Parathyroid adenoma (tissue), 2 donors: ENCODE measurements at regions not wholly inside any gene's neighbourhood (a gene's known extent, or its start where the extent isn't known, plus 50 kb on each side); places are given as distances from the start of the nearest gene placed in this dataset.

Source experiments
- H2AFZ ChIP-seq: fragments of 300-600 bp; sonication (generic); one replicate; pipeline ENCODE4 v1.7.0; 2017; ENCODE audit warnings: antibody characterized with exemption, mild to moderate bottlenecking
- H3K27ac ChIP-seq: fragments of 300-600 bp; sonication (generic); one replicate; pipeline ENCODE4 v1.7.0; 2017
- H3K27me3 ChIP-seq: fragments of 300-600 bp; sonication (generic); one replicate; pipeline ENCODE4 v1.7.0; 2017; ENCODE audit warnings: low read length; ENCODE audit not compliant: control insufficient read depth, insufficient read depth
- H3K36me3 ChIP-seq: fragments of 300-600 bp; sonication (generic); one replicate; pipeline ENCODE4 v1.7.0; 2017; ENCODE audit warnings: low read length; ENCODE audit not compliant: control insufficient read depth, insufficient read depth
- H3K4me1 ChIP-seq: fragments of 300-600 bp; sonication (generic); one replicate; pipeline ENCODE4 v1.7.0; 2017; ENCODE audit warnings: control low read depth
- H3K4me2 ChIP-seq: fragments of 300-600 bp; sonication (generic); one replicate; pipeline ENCODE4 v1.7.0; 2017; ENCODE audit warnings: low read length
- H3K4me3 ChIP-seq: fragments of 300-600 bp; sonication (generic); one replicate; pipeline ENCODE4 v1.7.0; 2017; ENCODE audit warnings: low read depth, low read length
- H3K79me2 ChIP-seq: fragments of 300-600 bp; sonication (generic); one replicate; pipeline ENCODE4 v1.7.0; 2017; ENCODE audit warnings: control low read depth
- H3K9ac ChIP-seq: fragments of 300-600 bp; sonication (generic); one replicate; pipeline ENCODE4 v1.7.0; 2017; ENCODE audit warnings: mild to moderate bottlenecking
- H3K9me3 ChIP-seq: fragments of 300-600 bp; sonication (generic); one replicate; pipeline ENCODE4 v1.7.0; 2017; ENCODE audit warnings: low read length; ENCODE audit not compliant: control insufficient read depth
- CTCF ChIP-seq: fragments of 300-600 bp; sonication (generic); IDR thresholded peaks from one replicate; pipeline ENCODE4 v1.7.0; 2017; ENCODE audit warnings: antibody characterized with exemption, mild to moderate bottlenecking
- donor health status: primary hyperparathyroidism.

- H3K4me3 ChIP-seq: no peak overlapping the region
- TF ChIP-seq CTCF: no peak
- no peaks in the 10 kb centered on the region for H3K9me3 ChIP-seq
- H3K4me2 ChIP-seq: no peak overlapping the region
- no peaks in the 10 kb centered on the region for H3K4me1 ChIP-seq
- no peaks in the 10 kb centered on the region for H3K27me3 ChIP-seq
- no peak overlapping the region for H3K9ac ChIP-seq
- H2AFZ ChIP-seq: no peak overlapping the region
- H3K27ac ChIP-seq: no peak overlapping the region
- no peaks in the 10 kb centered on the region for H3K36me3 ChIP-seq
- H3K79me2 ChIP-seq: no peaks in the 10 kb centered on the region
Measured at GRCh38 chr7:81218480-81219106, 299.7 kb upstream of the SEMA3C start.

GRCh38 chr7:81213394-81213793 is 294.5 kb upstream of the SEMA3C start:
- Histone ChIP-seq H3K79me2 (no peaks in the 10 kb centered on the region), H3K4me3 (no peak overlapping the region), H3K4me2 (no peak overlapping the region), H2AFZ (no peak overlapping the region), H3K9ac (no peak overlapping the region), H3K27me3 (no peaks in the 10 kb centered on the region), H3K36me3 (no peaks in the 10 kb centered on the region), H3K4me1 (no peaks in the 10 kb centered on the region), H3K9me3 (no peaks in the 10 kb centered on the region), H3K27ac (no peak overlapping the region)
- TF ChIP-seq CTCF: no peak

GRCh38 chr7:81211934-81212320 is 293.1 kb upstream of the SEMA3C start:
- no peak for TF ChIP-seq CTCF
- H3K27me3 ChIP-seq: no peaks in the 10 kb centered on the region
- no peak overlapping the region for H3K4me3 ChIP-seq
- no peaks in the 10 kb centered on the region for H3K79me2 ChIP-seq
- H3K9ac ChIP-seq: no peak overlapping the region
- H3K27ac ChIP-seq: no peak overlapping the region
- H3K36me3 ChIP-seq: no peaks in the 10 kb centered on the region
- H2AFZ ChIP-seq: no peak overlapping the region
- H3K4me1 ChIP-seq: no peaks in the 10 kb centered on the region
- H3K9me3 ChIP-seq: no peaks in the 10 kb centered on the region
- H3K4me2 ChIP-seq: no peak overlapping the region

- H3K27me3 ChIP-seq: no peaks in the 10 kb centered on the region
- H3K4me1 ChIP-seq: no peaks in the 10 kb centered on the region
- H3K27ac ChIP-seq: no peak overlapping the region
- no peak overlapping the region for H3K4me3 ChIP-seq
- H3K9ac ChIP-seq: no peak overlapping the region
- no peak overlapping the region for H2AFZ ChIP-seq
- no peaks in the 10 kb centered on the region for H3K36me3 ChIP-seq
- H3K4me2 ChIP-seq: no peak overlapping the region
- no peaks in the 10 kb centered on the region for H3K9me3 ChIP-seq
- no peaks in the 10 kb centered on the region for H3K79me2 ChIP-seq
- no peak for TF ChIP-seq CTCF
Measured at GRCh38 chr7:81211204-81211933, 292.5 kb upstream of the SEMA3C start.
